ENCODE measurements at regions not wholly inside any gene's neighbourhood (a gene's known extent, or its start where the extent isn't known, plus 50 kb on each side); places are given as distances from the start of the nearest gene placed in this dataset.

GRCh38 chr2:120864981-120865380, 129.3 kb downstream of the GLI2 start:
- TF ChIP-seq CTCF (IDR thresholded peaks at IDR 0.05; ENCODE audit: low read depth, low read length), result no peak
- no peak for TF ChIP-seq POLR2A (IDR thresholded peaks at IDR 0.05; ENCODE audit: extremely low read depth, insufficient read length)
- no peak for TF ChIP-seq MAX (IDR thresholded peaks at IDR 0.05; ENCODE audit: low read depth, low read length)
- no peak for TF ChIP-seq MYC (IDR thresholded peaks at IDR 0.05; ENCODE audit: low read depth, low read length)

Data from NB4 (cell line).